HG03196 (cell line): ENCODE measurements at regions not wholly inside any gene's neighbourhood (a gene's known extent, or its start where the extent isn't known, plus 50 kb on each side); places are given as distances from the start of the nearest gene placed in this dataset.
"Not testable (repeated sequence)": the region's sequence is repeated elsewhere in the genome, so short reads cannot be mapped to it uniquely, and the experiment has no call there.

ENCODE experiments used
- ATAC-seq: cut with Tn5 transposase; IDR thresholded peaks from one replicate; pipeline ENCODE4 v1.9.1; 2021; ENCODE audit not compliant: unreplicated experiment

- not testable (repeated sequence) for ATAC-seq
Measured at GRCh38 chr2:87425717-87426116, 322.2 kb upstream of the PLGLB2 start.

- ATAC-seq = not testable (repeated sequence)
Measured at GRCh38 chr2:87428452-87429130, 319.3 kb upstream of the PLGLB2 start.

DNA sequence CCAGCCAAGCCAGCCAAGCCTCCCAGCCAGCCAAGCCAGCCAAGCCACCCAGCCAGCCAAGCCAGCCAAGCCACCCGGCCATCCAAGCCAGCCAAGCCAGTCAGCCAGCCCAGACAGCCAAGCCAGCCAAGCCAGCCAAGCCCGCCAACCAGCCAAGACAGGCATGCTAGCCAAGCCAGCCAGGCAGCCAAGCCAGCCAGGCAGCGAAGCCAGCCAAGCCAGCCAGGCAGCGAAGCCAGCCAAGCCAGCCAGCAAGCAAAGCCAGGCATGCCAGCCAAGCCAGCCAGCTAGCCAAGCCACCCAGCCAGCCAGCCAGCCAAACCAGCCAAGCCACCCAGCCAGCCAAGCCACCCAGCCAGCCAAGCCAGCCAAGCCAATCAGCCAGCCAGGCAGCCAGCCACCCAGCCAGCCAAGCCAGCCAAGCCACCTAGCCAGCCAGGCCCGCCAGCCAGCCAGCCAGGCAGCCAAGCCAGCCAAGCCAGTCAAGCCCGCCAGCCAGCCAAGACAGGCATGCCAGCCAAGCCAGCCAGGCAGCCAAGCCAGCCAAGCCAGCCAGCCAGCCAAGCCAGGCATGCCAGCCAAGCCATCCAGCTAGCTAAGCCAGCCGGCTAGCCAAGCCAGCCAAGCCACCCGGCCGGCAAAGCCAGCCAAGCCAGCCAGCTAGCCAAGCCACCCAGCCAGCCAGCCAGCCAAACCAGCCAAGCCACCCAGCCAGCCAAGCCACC, 318.5 kb upstream of the PLGLB2 start:
- ATAC-seq = not testable (repeated sequence)

- ATAC-seq = not testable (repeated sequence)
Measured at GRCh38 chr2:87429931-87430275, 318.0 kb upstream of the PLGLB2 start.

GRCh38 chr2:87431051-87431450, 316.8 kb upstream of the PLGLB2 start:
- ATAC-seq = not testable (repeated sequence)

DNA sequence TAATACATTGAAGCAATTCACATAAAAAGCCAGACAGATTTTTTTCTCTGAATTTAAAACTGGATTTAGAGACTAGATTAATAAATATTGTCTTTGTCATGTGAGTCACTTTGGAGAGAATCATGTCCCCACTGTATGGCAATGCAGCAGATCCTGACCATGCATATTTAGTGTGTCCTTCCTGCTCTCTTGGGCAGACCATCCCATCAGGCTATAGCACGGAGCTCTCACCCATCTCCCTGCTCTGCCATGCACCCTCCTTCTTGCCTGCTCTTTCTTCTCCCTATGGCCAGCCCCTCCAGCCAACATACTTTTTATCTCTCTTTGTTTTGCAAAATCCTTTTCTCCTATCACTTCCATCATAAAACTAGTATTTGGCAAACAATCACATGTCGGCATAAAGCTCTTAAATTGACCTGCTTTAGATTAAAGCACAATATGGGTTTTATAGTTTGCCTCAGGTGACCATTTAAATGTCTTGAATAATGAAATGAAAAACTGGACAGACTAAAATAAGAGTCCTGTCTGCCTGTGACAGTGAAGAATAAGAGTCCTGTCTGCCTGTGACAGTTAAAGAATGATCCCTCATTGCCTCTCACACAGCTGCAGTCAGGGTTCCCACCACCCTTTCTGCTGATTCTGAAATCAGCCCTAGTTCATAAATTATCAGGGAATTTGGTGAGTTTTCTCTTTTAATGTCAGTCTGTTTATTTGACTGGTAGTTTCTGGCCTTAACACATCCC, 315.0 kb upstream of the PLGLB2 start:
- ATAC-seq = not testable (repeated sequence)

- not testable (repeated sequence) for ATAC-seq
Measured at GRCh38 chr2:87436007-87436406, 311.9 kb upstream of the PLGLB2 start.

GRCh38 chr2:87437701-87438260, 310.1 kb upstream of the PLGLB2 start:
- ATAC-seq = not testable (repeated sequence)

DNA sequence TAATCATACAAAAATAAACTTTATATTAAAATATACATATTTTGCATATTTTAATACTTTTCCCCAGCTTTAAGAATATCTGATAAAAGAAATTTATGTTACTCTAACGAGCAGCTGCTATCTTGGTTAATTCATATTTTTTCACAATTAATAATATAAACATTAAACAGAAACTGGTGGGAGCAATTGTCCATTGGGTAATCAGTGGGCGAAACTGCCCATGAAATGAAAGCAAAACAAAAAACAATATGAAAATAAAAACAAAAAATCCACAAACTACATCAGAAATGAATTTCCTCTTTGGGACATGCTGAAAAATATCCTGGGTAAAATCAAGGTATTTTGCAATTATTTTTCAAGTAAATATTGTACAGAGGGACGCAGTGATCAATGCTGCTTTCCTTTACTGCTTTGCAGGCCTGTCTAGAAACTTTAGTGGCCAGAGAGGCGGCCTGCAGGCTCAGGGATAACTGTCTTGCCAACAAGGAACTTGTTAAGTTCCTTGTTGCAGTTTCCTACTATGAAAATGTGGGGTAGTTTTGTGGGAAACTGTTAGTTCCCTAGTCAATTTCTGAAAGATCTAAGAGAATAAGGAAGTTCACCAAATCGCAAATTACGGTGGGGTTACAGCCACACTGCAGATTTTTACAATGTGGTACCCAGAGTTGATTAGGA, 309.0 kb upstream of the PLGLB2 start:
- ATAC-seq = not testable (repeated sequence)

DNA sequence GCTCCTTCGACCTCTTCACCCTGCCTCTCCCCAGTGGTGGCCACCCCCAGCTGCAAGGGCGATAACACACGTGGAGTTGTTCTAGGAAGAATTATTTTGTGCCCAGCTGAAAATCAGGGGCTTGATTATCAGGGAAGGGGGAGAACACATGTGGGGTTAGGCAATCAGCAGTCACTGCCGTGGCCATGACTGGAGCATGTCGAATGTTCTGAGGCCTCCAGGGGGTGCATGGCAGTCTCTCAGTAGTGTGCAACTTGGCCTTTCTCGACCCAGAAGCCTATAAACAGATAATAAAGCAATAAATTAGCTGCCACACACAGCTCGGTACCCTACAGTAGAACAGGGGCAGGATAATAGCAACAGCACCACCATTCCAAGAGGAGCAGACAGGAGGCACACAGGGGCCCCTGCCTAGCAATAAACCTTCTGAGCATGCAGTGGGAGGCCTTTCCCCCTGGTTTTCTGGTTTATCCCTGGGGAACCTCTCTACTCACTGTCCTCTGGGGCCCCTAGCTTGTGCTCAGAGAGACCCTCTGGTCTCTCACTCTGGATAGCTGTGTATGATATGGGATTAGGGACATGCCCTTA, 308.2 kb upstream of the PLGLB2 start:
- ATAC-seq = not testable (repeated sequence)

GRCh38 chr2:87440650-87441049, 307.2 kb upstream of the PLGLB2 start:
- ATAC-seq = not testable (repeated sequence)

- ATAC-seq = not testable (repeated sequence)
Measured at GRCh38 chr2:87441375-87441774, 306.5 kb upstream of the PLGLB2 start.

GRCh38 chr2:87442983-87443577, 304.8 kb upstream of the PLGLB2 start:
- peak; percentile 97 for ATAC-seq

DNA sequence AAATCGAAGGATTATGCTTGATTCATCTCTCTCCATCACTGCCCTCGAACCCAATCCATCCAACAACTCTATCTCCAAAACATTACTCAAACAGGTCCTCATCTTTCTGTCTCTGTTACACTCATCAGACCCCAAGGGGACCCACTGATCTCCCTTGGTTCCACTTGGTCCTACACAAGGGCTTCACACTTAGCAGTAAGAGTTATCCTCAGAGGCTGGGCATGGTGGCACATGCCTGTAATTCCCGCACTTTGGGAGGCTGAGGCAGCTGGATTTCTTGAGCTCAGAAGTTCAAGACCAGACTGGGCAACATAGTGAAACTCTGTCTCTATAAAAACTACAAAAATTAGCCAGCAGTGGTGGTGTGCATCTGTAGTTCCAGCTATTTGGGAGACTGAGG, 302.9 kb upstream of the PLGLB2 start:
- not testable (repeated sequence) for ATAC-seq

DNA sequence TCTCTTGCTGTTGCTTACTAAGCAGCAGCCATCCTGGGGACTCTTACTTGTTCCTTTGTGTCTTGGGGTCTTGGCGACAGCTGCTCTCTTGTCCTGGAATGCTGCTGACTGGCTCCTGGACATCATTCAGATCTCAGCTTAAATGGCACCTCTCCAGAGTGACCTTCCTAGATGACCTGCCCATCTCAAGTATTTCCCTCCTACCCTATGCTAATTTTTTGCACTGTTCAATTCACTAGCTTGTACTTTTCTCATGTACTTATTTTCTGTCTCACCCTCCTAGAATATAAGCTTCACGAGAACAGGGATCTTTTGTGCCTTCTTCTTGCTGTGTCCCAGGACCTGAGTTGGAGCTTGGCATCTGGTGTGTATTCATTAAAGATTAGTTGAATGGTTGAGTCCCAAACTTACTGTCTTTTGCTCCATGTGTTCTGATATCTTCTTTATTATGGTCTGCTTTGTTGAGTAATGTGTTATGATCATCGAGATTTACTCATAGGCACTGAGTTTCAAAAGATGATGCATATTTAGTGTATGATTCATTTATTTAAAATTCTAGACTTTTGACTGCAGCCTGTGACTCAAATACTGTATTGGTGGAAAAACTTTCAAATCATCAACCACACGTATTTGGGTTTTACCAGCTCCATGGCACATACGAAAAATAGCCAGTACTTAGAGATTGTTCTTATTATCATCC, 302.1 kb upstream of the PLGLB2 start:
- ATAC-seq = not testable (repeated sequence)

GRCh38 chr2:87446313-87446696, 301.6 kb upstream of the PLGLB2 start:
- not testable (repeated sequence) for ATAC-seq

GRCh38 chr2:87449462-87449980, 298.4 kb upstream of the PLGLB2 start:
- ATAC-seq = peak; percentile 58

DNA sequence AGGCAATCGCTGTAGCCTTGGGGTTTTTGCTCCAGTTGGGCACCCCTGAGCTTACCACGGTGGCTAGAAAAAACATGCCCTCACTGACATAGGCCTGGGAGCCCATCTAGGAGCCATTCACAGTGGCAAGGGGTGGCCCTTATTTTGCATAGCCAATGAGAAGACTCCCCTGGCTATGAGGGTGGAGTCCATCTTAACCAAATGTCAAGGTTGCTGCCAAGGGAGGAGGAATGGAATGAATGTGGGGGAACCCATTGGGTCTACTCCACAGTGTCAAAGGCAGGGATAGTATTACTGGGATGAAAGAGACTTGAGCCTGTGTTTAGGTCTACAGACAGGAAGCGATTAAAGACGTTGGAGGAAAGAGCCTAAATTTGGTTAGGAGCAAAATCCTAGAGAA, 295.7 kb upstream of the PLGLB2 start:
- ATAC-seq = not testable (repeated sequence)

- ATAC-seq = not testable (repeated sequence)
Measured at GRCh38 chr2:87452861-87453260, 295.0 kb upstream of the PLGLB2 start.
